ENCODE measurements at regions not wholly inside any gene's neighbourhood (a gene's known extent, or its start where the extent isn't known, plus 50 kb on each side); places are given as distances from the start of the nearest gene placed in this dataset.

DNA sequence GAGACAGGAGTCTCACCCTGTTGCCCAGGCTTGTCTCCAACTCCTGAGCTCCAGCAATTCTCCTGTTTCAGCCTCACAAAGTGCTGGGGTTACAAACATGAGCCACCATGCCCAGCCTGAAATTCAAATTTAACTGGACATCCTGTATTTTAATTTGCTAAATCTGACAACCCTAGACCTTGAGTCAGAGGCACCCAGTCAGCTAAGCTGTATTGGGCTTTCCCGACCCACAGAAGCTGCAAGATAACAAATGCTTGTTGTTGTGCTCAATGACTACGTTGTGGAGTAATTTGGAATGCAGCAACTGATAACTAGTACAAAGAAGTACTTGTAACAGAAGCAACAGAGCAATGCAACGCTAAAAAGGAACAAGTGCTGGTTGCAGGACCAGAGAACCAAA lies 533.1 kb downstream of the NTRK2 start:
- no peaks in the 10 kb centered on the region for H3K27me3 ChIP-seq (ENCODE audit: insufficient read depth, insufficient read length)
- no peaks in the 10 kb centered on the region for H3K4me1 ChIP-seq (ENCODE audit: insufficient read depth, insufficient read length)
- TF ChIP-seq YY1 (IDR thresholded peaks at IDR 0.05; ENCODE audit: insufficient read depth, insufficient read length) (no peak), ZNF274 (IDR thresholded peaks at IDR 0.05; ENCODE audit: low read depth, low read length) (no peak), SUZ12 (IDR thresholded peaks at IDR 0.05; ENCODE audit: extremely low read depth, insufficient read depth, insufficient read length) (no peak)
- no peaks in the 10 kb centered on the region for H3K9me3 ChIP-seq (ENCODE audit: insufficient read depth, low read length)
- no peak overlapping the region for H3K4me3 ChIP-seq (ENCODE audit: insufficient read length, low read depth)
- DNase-seq (ENCODE audit: low read depth, low spot score), result no peak
- no peaks in the 10 kb centered on the region for H3K36me3 ChIP-seq (ENCODE audit: insufficient read depth, insufficient read length, low read length)
- no peak overlapping the region for H3K9ac ChIP-seq (ENCODE audit: insufficient read length, low read depth)

DNA sequence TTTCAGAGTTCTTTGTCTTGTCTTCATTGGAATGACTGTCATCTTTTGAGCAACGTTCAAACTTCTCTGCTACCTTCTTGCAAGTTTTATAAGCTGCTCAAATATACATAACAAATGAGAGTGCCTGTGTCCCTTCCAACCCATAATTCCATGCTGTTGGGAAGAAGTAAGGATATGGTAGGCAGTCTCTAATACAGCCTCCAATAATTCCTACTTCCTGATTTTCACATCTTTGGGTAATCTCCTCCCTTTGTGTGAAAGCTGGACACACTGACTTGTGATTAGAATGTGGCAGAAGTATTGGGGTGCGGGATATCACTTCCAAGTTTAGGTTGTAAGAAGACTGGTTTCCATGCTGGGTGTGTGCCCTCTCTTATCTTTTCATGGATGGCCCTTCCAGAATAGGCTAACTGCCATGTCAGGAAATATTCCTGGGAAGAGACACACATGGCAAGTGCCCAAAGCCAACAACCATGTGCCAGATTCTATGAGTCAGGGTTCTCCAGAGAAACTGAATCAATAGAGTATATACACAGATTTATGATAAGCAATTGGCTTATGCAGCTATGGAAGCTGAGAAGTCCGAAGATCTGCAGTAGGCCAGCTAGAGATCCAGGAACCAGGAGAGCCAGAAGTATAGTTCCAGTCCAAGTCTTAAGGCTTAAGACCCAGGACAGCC lies 531.3 kb downstream of the NTRK2 start:
- Histone ChIP-seq H3K27me3 (ENCODE audit: insufficient read depth, insufficient read length) (no peaks in the 10 kb centered on the region), H3K9me3 (ENCODE audit: insufficient read depth, low read length) (no peaks in the 10 kb centered on the region), H3K4me1 (ENCODE audit: insufficient read depth, insufficient read length) (no peaks in the 10 kb centered on the region), H3K36me3 (ENCODE audit: insufficient read depth, insufficient read length, low read length) (no peaks in the 10 kb centered on the region), H3K9ac (ENCODE audit: insufficient read length, low read depth) (no peak overlapping the region), H3K4me3 (ENCODE audit: insufficient read length, low read depth) (no peak overlapping the region)
- DNase-seq (ENCODE audit: low read depth, low spot score), result no peak
- TF ChIP-seq YY1 (IDR thresholded peaks at IDR 0.05; ENCODE audit: insufficient read depth, insufficient read length), result no peak

DNA sequence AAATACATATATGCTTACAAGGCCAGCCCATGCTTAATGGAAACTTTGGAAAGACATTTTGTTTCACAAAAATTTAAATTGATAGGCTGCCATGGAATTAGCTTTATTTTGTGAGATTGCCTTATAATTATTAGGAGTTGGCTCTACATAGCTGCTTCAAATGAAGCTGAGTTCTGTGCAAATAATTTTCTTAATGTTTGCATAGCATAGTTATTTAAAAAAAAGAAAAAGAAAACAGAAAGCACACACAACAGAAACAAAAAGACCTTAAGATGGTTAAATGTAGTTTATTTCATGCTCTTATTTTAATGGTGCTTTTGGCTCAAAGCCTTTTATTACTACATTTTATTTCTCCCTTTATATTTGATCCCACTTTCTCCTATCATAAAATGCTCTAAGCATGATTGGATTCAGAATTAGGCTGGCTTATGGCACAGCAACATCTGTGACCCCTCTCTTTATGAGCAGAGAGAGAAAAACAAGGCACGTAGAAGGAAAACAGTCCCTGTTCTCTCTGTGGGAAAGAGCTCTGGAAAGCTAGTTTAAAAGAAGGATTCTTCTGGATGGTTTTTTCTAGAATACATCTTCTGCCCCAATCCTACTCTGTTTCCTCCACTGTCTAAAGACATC lies 530.5 kb downstream of the NTRK2 start:
- TF ChIP-seq YY1 (IDR thresholded peaks at IDR 0.05; ENCODE audit: insufficient read depth, insufficient read length) (no peak), SUZ12 (IDR thresholded peaks at IDR 0.05; ENCODE audit: extremely low read depth, insufficient read depth, insufficient read length) (no peak)
- no peak for DNase-seq (ENCODE audit: low read depth, low spot score)
- H3K9ac ChIP-seq (ENCODE audit: insufficient read length, low read depth), result no peak overlapping the region
- no peaks in the 10 kb centered on the region for H3K9me3 ChIP-seq (ENCODE audit: insufficient read depth, low read length)
- no peak overlapping the region for H3K4me3 ChIP-seq (ENCODE audit: insufficient read length, low read depth)
- no peaks in the 10 kb centered on the region for H3K27me3 ChIP-seq (ENCODE audit: insufficient read depth, insufficient read length)
- H3K36me3 ChIP-seq (ENCODE audit: insufficient read depth, insufficient read length, low read length), result no peaks in the 10 kb centered on the region
- no peaks in the 10 kb centered on the region for H3K4me1 ChIP-seq (ENCODE audit: insufficient read depth, insufficient read length)

DNA sequence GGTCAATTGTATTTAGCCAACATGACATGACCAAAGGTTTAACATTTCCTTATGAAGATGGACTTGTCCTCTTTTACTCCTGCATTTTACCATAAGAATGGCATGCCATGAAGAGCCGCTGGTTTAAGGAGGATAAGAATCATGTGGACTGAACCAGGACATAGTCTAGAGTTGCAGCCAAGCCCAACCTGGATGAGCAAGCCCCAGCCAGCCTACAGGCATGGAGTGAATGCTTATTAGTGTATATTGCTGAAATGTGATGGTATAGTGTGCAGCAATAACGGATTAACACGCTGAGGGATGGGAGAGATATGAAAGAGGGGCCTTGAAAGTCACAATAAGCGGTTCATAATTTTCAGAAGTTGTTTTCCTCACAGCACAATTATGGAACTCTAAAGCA lies 523.2 kb downstream of the NTRK2 start:
- TF ChIP-seq SUZ12 (IDR thresholded peaks at IDR 0.05; ENCODE audit: extremely low read depth, insufficient read depth, insufficient read length), result no peak
- TF ChIP-seq YY1 (IDR thresholded peaks at IDR 0.05; ENCODE audit: insufficient read depth, insufficient read length), result no peak
- TF ChIP-seq ZNF274 (IDR thresholded peaks at IDR 0.05; ENCODE audit: low read depth, low read length), result no peak
- Histone ChIP-seq H3K9me3 (ENCODE audit: insufficient read depth, low read length) (no peaks in the 10 kb centered on the region), H3K36me3 (ENCODE audit: insufficient read depth, insufficient read length, low read length) (no peaks in the 10 kb centered on the region), H3K4me1 (ENCODE audit: insufficient read depth, insufficient read length) (no peaks in the 10 kb centered on the region), H3K27me3 (ENCODE audit: insufficient read depth, insufficient read length) (no peaks in the 10 kb centered on the region), H3K4me3 (ENCODE audit: insufficient read length, low read depth) (no peak overlapping the region), H3K9ac (ENCODE audit: insufficient read length, low read depth) (no peak overlapping the region)
- no peak for DNase-seq (ENCODE audit: low read depth, low spot score)

DNA sequence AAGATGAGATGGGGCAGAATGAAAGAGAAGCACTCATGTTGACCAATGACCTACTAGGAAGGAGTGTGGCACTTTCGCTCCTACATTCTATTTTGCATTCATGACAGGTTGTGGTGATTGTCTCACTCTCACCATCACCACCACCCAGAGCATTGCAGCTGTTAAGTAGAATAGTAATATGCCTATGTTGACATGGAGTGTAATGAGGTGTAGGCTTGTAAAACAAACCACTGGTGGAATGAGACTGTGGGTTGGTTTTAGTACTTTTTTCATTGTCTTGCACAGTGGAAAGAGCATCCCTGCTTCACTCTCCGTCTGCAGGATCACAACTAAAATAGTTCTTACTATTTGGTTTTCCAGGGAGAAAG lies 516.7 kb downstream of the NTRK2 start:
- Histone ChIP-seq H3K9me3 (ENCODE audit: insufficient read depth, low read length) (no peaks in the 10 kb centered on the region), H3K27me3 (ENCODE audit: insufficient read depth, insufficient read length) (no peaks in the 10 kb centered on the region), H3K36me3 (ENCODE audit: insufficient read depth, insufficient read length, low read length) (no peaks in the 10 kb centered on the region), H3K9ac (ENCODE audit: insufficient read length, low read depth) (no peak overlapping the region), H3K4me1 (ENCODE audit: insufficient read depth, insufficient read length) (no peaks in the 10 kb centered on the region), H3K4me3 (ENCODE audit: insufficient read length, low read depth) (no peak overlapping the region)
- no peak for DNase-seq (ENCODE audit: low read depth, low spot score)
- TF ChIP-seq SUZ12 (IDR thresholded peaks at IDR 0.05; ENCODE audit: extremely low read depth, insufficient read depth, insufficient read length) (no peak), YY1 (IDR thresholded peaks at IDR 0.05; ENCODE audit: insufficient read depth, insufficient read length) (no peak), ZNF274 (IDR thresholded peaks at IDR 0.05; ENCODE audit: low read depth, low read length) (no peak)

DNA sequence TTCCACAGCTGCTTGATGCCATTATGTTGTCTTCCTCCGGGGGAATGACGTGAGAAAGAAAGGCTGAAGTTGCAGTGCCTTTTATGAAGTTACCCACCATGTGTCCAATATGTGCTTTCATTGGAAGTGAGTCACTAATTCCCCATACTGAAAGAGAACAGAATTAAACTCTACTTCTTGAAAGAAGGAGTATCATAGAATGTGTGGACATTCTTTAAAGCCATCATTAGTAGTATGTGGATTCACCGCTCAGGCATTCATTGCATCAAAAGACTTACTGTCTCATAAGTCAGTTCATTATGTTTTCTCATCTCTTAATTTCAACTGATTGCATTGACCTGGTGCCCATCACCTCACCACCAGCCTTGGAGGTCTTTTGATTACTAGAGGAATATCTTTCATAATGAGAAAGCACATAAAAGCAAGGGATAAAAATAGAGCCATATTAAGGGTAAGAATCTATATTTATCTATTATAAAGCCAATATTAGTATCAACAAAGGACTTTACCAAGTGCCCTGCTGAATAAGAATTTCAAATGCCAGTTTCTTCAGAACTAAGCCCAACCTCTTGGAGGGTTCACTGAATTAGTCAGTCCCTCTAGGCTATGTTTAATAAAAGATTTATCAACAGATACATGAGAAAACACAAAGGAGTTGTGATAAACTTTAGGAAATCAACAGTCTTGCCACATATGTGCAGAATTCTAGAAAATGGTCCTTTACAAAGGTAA lies 516.1 kb downstream of the NTRK2 start:
- no peaks in the 10 kb centered on the region for H3K27me3 ChIP-seq (ENCODE audit: insufficient read depth, insufficient read length)
- H3K4me3 ChIP-seq (ENCODE audit: insufficient read length, low read depth), result no peak overlapping the region
- H3K36me3 ChIP-seq (ENCODE audit: insufficient read depth, insufficient read length, low read length), result no peaks in the 10 kb centered on the region
- no peaks in the 10 kb centered on the region for H3K4me1 ChIP-seq (ENCODE audit: insufficient read depth, insufficient read length)
- no peaks in the 10 kb centered on the region for H3K9me3 ChIP-seq (ENCODE audit: insufficient read depth, low read length)
- H3K9ac ChIP-seq (ENCODE audit: insufficient read length, low read depth), result no peak overlapping the region
- no peak for DNase-seq (ENCODE audit: low read depth, low spot score)
- no peak for TF ChIP-seq ZNF274 (IDR thresholded peaks at IDR 0.05; ENCODE audit: low read depth, low read length)
- no peak for TF ChIP-seq YY1 (IDR thresholded peaks at IDR 0.05; ENCODE audit: insufficient read depth, insufficient read length)
- TF ChIP-seq SUZ12 (IDR thresholded peaks at IDR 0.05; ENCODE audit: extremely low read depth, insufficient read depth, insufficient read length), result no peak

DNA sequence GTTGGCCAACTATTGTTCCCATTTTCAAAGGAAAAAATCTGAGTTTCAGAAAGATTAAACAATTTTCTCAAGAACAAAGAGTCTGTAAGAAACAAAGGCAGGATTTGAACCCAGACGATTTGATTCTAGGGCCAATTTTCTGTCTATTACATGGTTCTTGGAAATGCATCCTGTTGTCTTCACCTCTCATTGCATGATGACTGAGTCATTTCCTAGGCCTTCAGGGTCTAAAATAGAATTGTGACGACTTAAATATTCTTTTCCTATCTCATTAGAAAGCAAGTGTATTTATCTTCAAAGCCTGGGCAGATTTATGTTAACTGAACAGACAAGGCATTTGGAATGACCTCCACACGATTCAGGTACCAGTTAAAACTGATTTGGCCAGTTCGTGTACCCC lies 512.9 kb downstream of the NTRK2 start:
- Histone ChIP-seq H3K36me3 (ENCODE audit: insufficient read depth, insufficient read length, low read length) (no peaks in the 10 kb centered on the region), H3K4me1 (ENCODE audit: insufficient read depth, insufficient read length) (no peaks in the 10 kb centered on the region), H3K9ac (ENCODE audit: insufficient read length, low read depth) (no peak overlapping the region), H3K4me3 (ENCODE audit: insufficient read length, low read depth) (no peak overlapping the region), H3K27me3 (ENCODE audit: insufficient read depth, insufficient read length) (no peaks in the 10 kb centered on the region), H3K9me3 (ENCODE audit: insufficient read depth, low read length) (no peaks in the 10 kb centered on the region)
- DNase-seq (ENCODE audit: low read depth, low spot score), result no peak
- TF ChIP-seq SUZ12 (IDR thresholded peaks at IDR 0.05; ENCODE audit: extremely low read depth, insufficient read depth, insufficient read length) (no peak), ZNF274 (IDR thresholded peaks at IDR 0.05; ENCODE audit: low read depth, low read length) (no peak)

Data from NT2/D1 (cell line).